Stomach (tissue), 4 donors: ENCODE measurements at regions not wholly inside any gene's neighbourhood (a gene's known extent, or its start where the extent isn't known, plus 50 kb on each side); places are given as distances from the start of the nearest gene placed in this dataset.

ENCODE experiments used
- EP300 ChIP-seq: sonication (generic); formaldehyde crosslinking; IDR thresholded peaks from one replicate; pipeline ENCODE4 v1.6.1; 2017; ENCODE audit warnings: antibody characterized with exemption
- TF ChIP-seq, protein P1 (sequence below), 7 experiments: fragments of 450-650 bp in 4 of 7; fragments of 200-600 bp in 3 of 7; sonication (generic) in 3 of 7; IDR thresholded peaks; one replicate each; pipeline ENCODE4 v1.5.1; 2016 to 2019; ENCODE audit warnings: antibody characterized with exemption in 7 of 7, control low read depth in 2 of 7, mild to moderate bottlenecking in 1 of 7

DNA sequence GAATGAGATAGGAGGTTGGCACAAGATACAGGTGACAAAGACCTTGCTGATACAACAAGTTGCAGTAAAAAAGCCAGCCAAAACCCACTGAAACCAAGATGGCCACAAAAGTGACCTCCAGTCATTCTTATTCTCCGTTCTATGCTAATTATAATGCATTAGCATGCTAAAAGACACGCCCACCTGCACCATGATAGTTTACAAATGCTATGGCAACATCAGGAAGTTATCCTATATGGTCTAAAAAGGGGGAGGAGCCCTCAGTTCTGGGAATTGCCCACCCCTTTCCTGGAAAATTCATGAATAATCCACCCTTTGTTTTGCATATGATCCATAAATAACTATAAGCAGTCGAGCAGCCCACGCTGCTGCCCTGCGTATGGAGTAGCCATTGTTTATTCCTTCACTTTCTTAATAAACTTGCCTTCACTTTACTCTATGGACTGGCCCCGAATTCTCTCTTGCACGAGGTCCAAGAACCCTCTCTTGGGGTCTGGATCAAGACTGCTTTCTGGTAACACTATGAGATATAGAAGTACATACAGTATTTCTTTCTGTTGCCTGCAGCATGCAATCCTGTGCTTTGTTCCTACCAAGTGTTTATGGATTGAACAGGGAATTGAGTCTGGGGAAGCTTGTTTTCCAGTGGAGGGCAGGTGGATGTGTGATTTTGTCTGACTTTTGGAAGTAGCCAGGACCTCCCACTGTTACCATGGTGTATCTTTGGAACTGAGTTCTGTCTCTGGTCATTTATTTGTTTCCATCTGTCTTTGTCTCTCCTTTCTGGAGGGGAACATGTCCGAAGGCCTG, 72.0 kb upstream of the TGM3 start:
- TF ChIP-seq, protein P1, sequence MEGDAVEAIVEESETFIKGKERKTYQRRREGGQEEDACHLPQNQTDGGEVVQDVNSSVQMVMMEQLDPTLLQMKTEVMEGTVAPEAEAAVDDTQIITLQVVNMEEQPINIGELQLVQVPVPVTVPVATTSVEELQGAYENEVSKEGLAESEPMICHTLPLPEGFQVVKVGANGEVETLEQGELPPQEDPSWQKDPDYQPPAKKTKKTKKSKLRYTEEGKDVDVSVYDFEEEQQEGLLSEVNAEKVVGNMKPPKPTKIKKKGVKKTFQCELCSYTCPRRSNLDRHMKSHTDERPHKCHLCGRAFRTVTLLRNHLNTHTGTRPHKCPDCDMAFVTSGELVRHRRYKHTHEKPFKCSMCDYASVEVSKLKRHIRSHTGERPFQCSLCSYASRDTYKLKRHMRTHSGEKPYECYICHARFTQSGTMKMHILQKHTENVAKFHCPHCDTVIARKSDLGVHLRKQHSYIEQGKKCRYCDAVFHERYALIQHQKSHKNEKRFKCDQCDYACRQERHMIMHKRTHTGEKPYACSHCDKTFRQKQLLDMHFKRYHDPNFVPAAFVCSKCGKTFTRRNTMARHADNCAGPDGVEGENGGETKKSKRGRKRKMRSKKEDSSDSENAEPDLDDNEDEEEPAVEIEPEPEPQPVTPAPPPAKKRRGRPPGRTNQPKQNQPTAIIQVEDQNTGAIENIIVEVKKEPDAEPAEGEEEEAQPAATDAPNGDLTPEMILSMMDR (IDR thresholded peaks at IDR 0.05), result no peak
- TF ChIP-seq EP300, result no peak
